ENCODE measurements at regions not wholly inside any gene's neighbourhood (a gene's known extent, or its start where the extent isn't known, plus 50 kb on each side); places are given as distances from the start of the nearest gene placed in this dataset.

- TF ChIP-seq, protein P1, sequence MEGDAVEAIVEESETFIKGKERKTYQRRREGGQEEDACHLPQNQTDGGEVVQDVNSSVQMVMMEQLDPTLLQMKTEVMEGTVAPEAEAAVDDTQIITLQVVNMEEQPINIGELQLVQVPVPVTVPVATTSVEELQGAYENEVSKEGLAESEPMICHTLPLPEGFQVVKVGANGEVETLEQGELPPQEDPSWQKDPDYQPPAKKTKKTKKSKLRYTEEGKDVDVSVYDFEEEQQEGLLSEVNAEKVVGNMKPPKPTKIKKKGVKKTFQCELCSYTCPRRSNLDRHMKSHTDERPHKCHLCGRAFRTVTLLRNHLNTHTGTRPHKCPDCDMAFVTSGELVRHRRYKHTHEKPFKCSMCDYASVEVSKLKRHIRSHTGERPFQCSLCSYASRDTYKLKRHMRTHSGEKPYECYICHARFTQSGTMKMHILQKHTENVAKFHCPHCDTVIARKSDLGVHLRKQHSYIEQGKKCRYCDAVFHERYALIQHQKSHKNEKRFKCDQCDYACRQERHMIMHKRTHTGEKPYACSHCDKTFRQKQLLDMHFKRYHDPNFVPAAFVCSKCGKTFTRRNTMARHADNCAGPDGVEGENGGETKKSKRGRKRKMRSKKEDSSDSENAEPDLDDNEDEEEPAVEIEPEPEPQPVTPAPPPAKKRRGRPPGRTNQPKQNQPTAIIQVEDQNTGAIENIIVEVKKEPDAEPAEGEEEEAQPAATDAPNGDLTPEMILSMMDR (IDR thresholded peaks at IDR 0.05) = no peak
- TF ChIP-seq POLR2A (IDR thresholded peaks at IDR 0.05) = no peak
Measured at GRCh38 chr13:111568290-111568689, 247.8 kb downstream of the TEX29 start.

All from ovary (tissue), 3 donors.